ENCODE measurements at regions not wholly inside any gene's neighbourhood (a gene's known extent, or its start where the extent isn't known, plus 50 kb on each side); places are given as distances from the start of the nearest gene placed in this dataset.

- no peak for DNase-seq
Measured at GRCh38 chr6:21382821-21383449, 210.6 kb upstream of the SOX4 start.

GRCh38 chr6:21383450-21384085 is 210.0 kb upstream of the SOX4 start:
- DNase-seq = no peak

GRCh38 chr6:21384216-21384615 is 209.3 kb upstream of the SOX4 start:
- no peak for DNase-seq

GRCh38 chr6:21386744-21387143 is 206.8 kb upstream of the SOX4 start:
- no peak for DNase-seq

GRCh38 chr6:21390532-21391213 is 202.9 kb upstream of the SOX4 start:
- no peak for DNase-seq

GRCh38 chr6:21392177-21392576 is 201.4 kb upstream of the SOX4 start:
- no peak for DNase-seq

- DNase-seq = no peak
Measured at GRCh38 chr6:21393441-21394165, 199.9 kb upstream of the SOX4 start.

- no peak for DNase-seq
Measured at GRCh38 chr6:21395121-21395520, 198.4 kb upstream of the SOX4 start.

- DNase-seq = no peak
Measured at GRCh38 chr6:21396313-21396712, 197.2 kb upstream of the SOX4 start.

- no peak for DNase-seq
Measured at GRCh38 chr6:21398741-21399325, 194.7 kb upstream of the SOX4 start.

- peak; percentile 10 for DNase-seq
Measured at GRCh38 chr6:21402368-21402767, 191.2 kb upstream of the SOX4 start.

- DNase-seq = no peak
Measured at GRCh38 chr6:21404577-21404976, 189.0 kb upstream of the SOX4 start.

- DNase-seq = no peak
Measured at GRCh38 chr6:21406316-21406715, 187.2 kb upstream of the SOX4 start.

- DNase-seq = no peak
Measured at GRCh38 chr6:21409231-21409630, 184.3 kb upstream of the SOX4 start.

GRCh38 chr6:21413428-21413827 is 180.1 kb upstream of the SOX4 start:
- no peak for DNase-seq

GRCh38 chr6:21414065-21414464 is 179.5 kb upstream of the SOX4 start:
- DNase-seq = no peak

- no peak for DNase-seq
Measured at GRCh38 chr6:21420146-21420878, 173.2 kb upstream of the SOX4 start.

- DNase-seq = no peak
Measured at GRCh38 chr6:21420926-21421325, 172.6 kb upstream of the SOX4 start.

- no peak for DNase-seq
Measured at GRCh38 chr6:21423106-21423854, 170.3 kb upstream of the SOX4 start.

- no peak for DNase-seq
Measured at GRCh38 chr6:21426841-21427490, 166.6 kb upstream of the SOX4 start.

GRCh38 chr6:21429291-21429690 is 164.3 kb upstream of the SOX4 start:
- DNase-seq = no peak
